CD4-positive, alpha-beta T cell treated with Interleukin-10 for 1 hour (primary cell): ENCODE measurements at regions not wholly inside any gene's neighbourhood (a gene's known extent, or its start where the extent isn't known, plus 50 kb on each side); places are given as distances from the start of the nearest gene placed in this dataset.
"Not testable (repeated sequence)": the region's sequence is repeated elsewhere in the genome, so short reads cannot be mapped to it uniquely, and the experiment has no call there.

Source experiments
- DNase-seq: peaks from one replicate; pipeline ENCODE4 v3.0.0-alpha.2; 2020

DNA sequence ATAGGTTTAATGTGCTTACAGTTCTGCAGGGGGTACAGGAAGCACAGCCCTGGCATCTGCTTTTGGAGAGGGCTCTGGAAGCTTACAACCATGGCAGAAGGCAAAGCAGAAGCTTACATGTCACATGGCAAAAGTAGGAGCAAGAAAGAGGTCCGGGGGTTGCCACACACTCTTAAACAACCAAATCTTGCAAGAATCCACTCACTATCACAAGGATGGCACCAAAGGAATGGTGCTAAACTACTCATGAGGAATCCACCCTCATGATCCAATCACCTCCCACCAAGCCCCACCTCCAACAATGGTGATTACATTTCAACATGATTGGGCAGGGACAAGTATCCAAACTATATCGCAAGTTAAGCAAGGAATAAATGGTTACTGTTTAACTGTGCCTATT is 255.8 kb upstream of the AVPR1A start:
- DNase-seq: no peak

DNA sequence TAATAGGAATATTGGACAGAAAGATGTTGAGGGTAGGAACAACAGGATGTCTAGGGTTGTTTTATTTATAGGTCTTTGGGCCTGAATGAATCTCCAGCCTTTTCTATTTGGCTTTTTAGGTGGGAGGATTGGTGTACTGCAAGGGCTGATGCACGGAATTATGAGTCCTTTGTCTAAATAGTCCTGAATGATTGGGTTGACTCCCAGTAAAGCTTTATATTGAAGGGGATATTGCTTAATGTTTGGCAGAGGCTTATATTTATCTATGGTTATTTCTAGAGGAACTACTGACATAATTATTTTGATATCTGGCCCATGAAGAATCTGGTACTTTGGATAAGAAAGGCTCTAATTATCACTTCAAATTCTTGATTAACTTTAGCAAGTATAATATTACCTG is 253.6 kb upstream of the AVPR1A start:
- DNase-seq: no peak

DNA sequence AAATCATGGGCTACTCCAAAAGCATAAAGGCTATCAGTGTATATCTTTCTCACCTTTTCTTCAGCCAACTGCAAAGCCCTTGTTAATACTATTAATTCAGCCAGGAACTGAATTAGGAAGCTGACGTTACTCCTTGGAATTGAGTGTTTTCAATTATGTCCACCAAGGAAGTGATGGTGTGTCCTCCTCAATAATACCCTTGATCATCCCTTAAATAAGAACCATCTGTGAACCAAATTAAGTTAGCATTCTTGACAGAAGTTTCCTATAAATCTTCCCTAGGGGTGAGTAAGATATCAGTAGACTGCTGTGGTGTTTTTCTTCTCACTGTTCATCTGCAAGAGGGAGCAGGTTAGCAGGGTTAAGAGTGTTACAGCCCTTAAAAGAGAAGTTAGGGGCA is 252.3 kb upstream of the AVPR1A start:
- no peak for DNase-seq

DNA sequence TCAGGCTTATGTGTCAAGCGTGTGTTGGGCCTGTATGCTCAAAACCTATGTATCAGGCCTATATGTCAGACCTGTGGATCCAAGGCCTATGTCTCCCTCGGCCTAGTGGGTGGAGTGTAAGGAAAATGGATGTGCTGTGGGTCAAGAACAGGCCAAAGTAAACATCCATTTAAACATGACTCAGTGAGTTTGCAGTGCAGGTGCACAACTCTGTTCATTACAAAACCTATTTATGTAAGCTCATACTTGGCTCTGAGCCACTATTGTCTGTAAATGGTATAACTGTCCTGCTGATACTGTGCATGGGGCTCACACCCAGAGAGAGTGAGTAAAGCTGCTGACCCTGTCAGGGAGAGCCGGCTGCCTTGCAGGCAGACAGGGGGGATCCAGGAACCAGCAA is 249.7 kb upstream of the AVPR1A start:
- no peak for DNase-seq

DNA sequence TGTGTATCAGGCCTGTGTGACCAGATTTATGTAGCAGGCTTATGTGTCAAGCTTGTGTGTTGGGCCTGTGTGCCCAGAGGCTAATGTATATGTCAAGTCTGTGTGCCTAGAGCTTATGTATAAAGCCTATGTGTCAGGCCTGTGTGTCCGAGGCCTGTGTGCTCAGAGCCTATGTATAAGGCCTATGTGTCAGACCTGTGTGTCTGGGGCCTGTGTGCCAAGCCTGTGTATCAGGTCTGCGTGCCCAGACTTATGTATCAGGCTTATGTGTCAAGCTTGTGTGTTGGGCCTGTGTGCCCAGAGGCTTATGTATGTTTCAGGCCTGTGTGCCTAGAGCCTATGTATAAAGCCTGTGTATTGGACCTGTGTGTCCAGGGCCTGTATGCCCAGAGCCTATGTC is 249.3 kb upstream of the AVPR1A start:
- no peak for DNase-seq

GRCh38 chr12:63397807-63398206 is 246.8 kb upstream of the AVPR1A start:
- DNase-seq: no peak

- DNase-seq: no peak
Observed at GRCh38 chr12:63396135-63396534, 245.1 kb upstream of the AVPR1A start.

DNA sequence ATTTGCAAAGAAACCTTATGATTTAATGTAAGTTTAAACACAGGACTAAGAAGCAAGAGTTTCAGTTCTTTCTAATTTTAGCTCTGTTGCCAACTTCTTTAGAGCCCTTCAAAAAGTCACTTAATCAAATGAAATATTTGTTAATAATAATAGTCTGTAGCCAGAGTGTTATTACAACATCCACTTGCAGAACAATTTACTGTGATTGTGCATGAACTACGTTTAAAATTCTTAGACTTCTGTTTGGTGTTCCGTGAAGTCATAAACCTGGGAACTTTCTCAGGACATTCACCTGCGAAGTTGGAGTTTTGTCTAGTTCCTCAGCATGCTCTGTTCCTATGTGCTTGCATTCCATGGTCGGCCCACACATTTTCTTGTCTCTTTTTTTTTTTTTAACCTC is 244.0 kb upstream of the AVPR1A start:
- no peak for DNase-seq

- no peak for DNase-seq
Observed at GRCh38 chr12:63394349-63394748, 243.3 kb upstream of the AVPR1A start.

- no peak for DNase-seq
Observed at GRCh38 chr12:63389211-63389610, 238.2 kb upstream of the AVPR1A start.

DNA sequence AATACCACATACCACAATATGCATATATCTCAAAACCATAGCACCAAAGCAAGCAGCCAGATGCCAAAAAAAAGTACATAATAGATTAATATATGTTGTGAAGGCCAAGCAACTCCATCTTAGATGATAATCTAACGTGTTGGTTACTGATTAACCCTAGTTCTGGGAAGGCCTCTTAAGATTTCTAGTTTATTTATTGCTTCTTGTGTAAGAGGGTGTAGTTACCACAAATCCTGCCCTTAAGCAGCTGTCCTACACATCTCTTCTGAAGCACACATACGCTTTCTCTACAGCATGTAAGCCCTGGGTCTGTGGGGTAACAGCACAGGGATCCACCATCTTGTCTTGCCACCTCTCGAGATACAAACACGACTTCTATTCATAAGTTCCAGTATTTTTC is 236.8 kb upstream of the AVPR1A start:
- DNase-seq: no peak

- no peak for DNase-seq
Observed at GRCh38 chr12:63382930-63383329, 231.9 kb upstream of the AVPR1A start.

- no peak for DNase-seq
Observed at GRCh38 chr12:63362791-63363190, 211.8 kb upstream of the AVPR1A start.

DNA sequence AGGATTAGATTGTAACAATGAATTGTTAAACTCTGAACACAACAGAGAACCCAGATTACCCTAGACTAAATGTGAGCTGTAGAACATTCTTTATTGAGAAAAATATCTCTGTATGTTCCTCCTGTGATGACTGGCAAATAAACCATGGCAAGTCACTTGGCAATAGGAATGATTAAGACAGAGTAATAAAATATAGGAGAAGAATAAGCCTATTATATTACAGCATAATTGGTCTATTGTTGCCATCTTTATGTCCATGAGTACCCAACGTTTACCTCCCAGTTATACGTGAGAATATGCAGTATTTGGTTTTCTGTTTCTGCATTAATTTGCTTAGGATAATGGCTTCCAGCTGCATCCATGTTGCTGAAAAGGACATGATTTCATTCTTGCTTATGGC is 211.2 kb upstream of the AVPR1A start:
- DNase-seq: no peak

- DNase-seq: no peak
Observed at GRCh38 chr12:63354969-63355368, 204.0 kb upstream of the AVPR1A start.

GRCh38 chr12:63353559-63353958 is 202.6 kb upstream of the AVPR1A start:
- no peak for DNase-seq

DNA sequence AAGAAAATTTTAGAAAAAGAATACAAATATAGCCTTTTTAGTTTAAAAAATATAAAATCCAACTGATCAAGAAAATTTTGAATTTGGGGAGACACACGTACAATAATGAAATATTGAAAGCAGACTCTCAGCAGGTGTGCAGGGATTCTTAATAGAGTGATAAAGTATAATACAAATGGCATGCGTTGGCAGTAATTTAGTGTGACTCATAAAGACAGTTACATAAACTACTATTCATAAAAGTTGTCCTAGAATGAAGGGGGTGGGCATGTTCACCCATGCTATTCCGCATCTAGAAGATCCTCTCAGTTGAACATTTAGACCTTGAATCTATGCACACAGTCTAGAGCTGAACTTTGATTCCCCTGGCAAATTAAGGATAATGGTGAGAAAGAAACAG is 200.4 kb upstream of the AVPR1A start:
- DNase-seq: no peak

DNA sequence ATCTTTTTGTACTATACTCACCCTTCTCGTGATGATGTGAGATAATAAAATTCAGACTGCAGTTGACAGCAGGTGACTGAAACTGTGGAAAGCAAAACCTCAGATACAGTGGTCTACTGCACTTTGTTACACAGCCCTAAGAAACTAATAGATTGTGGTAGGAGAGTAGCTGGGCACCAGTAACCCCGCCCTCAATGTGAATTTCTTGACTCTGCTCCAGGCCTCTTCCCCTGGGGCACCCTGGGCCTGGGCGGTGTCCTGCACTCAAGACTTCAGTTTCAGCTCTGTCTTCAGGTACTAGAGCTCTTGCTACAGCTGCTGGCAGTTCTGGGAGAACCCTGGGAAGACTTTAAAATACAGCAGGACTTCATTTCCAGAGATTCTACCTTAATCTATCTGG is 197.6 kb upstream of the AVPR1A start:
- no peak for DNase-seq

- DNase-seq: not testable (repeated sequence)
Observed at GRCh38 chr12:63337158-63337557, 186.2 kb upstream of the AVPR1A start.

GRCh38 chr12:63326260-63326659 is 175.3 kb upstream of the AVPR1A start:
- no peak for DNase-seq

- no peak for DNase-seq
Observed at GRCh38 chr12:63325757-63326156, 174.8 kb upstream of the AVPR1A start.

- no peak for DNase-seq
Observed at GRCh38 chr12:63323942-63324341, 172.9 kb upstream of the AVPR1A start.

- DNase-seq: no peak
Observed at GRCh38 chr12:63321373-63321772, 170.4 kb upstream of the AVPR1A start.

GRCh38 chr12:63319936-63320633 is 169.1 kb upstream of the AVPR1A start:
- no peak for DNase-seq

GRCh38 chr12:63319386-63319785 is 168.4 kb upstream of the AVPR1A start:
- DNase-seq: no peak

DNA sequence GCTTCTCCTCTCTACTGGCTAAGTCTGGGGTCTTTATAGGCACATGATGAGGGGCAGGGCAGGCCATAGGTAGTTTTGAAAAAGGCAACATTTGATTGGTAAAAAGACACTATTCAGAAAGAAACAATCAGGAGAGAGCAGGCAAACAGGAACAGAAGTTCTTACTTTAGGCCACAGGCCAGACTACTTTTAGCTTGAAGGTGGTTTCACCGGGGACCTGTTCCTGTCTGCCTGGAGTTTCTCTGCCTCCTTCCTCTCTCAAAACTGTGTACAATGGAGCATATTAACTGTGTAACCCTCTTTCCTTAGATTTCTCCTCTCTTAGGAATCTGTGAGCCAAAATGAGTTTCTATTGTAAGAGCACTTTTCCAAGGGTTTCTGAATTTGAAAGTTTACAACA is 167.9 kb upstream of the AVPR1A start:
- no peak for DNase-seq
